K562 (cell line): ENCODE measurements at regions not wholly inside any gene's neighbourhood (a gene's known extent, or its start where the extent isn't known, plus 50 kb on each side); places are given as distances from the start of the nearest gene placed in this dataset.

Experiments used
- ATAC-seq: fragments of 200-7000 bp; cut with Tn5 transposase; 3 replicates; pipeline ENCODE4 v1.9.1; 2020; ENCODE audit warnings: moderate library complexity
- BruUV-seq: library from RNA; stranded (reverse); fragments of 400-500 nt; replicated peaks from 2 replicates; lab custom pipeline; 2021; lab: Mats Ljungman, UMichigan
- CTCF ChIA-PET: fragments of 300-600 bp; formaldehyde crosslinking; extraction: SDS; loops from one replicate; lab custom pipeline; 2021; ENCODE audit warnings: low intra/inter-chr PET ratio; lab: Yijun Ruan, JAX
- POLR2A ChIA-PET: fragments of 300-600, 350-650 bp; sonication (Branson Sonifier 250); formaldehyde crosslinking; extraction: SDS; loops from one replicate; lab custom pipeline; 2021; ENCODE audit warnings: antibody characterized with exemption, inconsistent platforms; lab: Yijun Ruan, JAX
- DNase-seq, 4 experiments: peaks; one replicate each; pipeline versions ENCODE4 v3.0.0 to v3.0.0-alpha.2; 2011 to 2018; ENCODE audit warnings: low spot score in 3 of 4, mixed read lengths in 3 of 4; ENCODE audit errors: extremely low read depth in 1 of 4
- FAIRE-seq: peaks from 2 replicates; lab custom pipeline; 2011; peaks lifted over from hg19 to GRCh38; lab: Jason Lieb, UNC
- H2AFZ ChIP-seq: 2 replicates; pipeline ENCODE4 v1.6.0; 2011; ENCODE audit warnings: low read depth, low read length, control low read depth, inconsistent platforms
- H3K27ac ChIP-seq: fragments of 200-600 bp; 3 replicates; pipeline ENCODE4 v1.8.0; 2011; ENCODE audit warnings: low read depth, mild to moderate bottlenecking, control low read depth, inconsistent platforms, low read length, moderate library complexity, mixed read lengths; ENCODE audit errors: extremely low read depth
- H3K27me3 ChIP-seq, 2 experiments: fragments of 300-600 bp in 1 of 2; 2 replicates in 1 of 2; 3 replicates in 1 of 2; pipeline versions ENCODE4 v1.6.0 to v1.8.0; 2011; ENCODE audit warnings: inconsistent platforms in 2 of 2, low read length in 2 of 2, mild to moderate bottlenecking in 1 of 2, mixed read lengths in 1 of 2, moderate library complexity in 1 of 2; ENCODE audit not compliant: control insufficient read depth in 2 of 2, insufficient read depth in 2 of 2
- H3K36me3 ChIP-seq: fragments of 300-600 bp; 3 replicates; pipeline ENCODE4 v1.8.0; 2011; ENCODE audit warnings: mild to moderate bottlenecking, low read length, inconsistent platforms; ENCODE audit not compliant: control insufficient read depth, insufficient read depth
- H3K4me1 ChIP-seq, 2 experiments: fragments of 200-600 bp in 1 of 2; replicated peaks in 1 of 2; 2 replicates in 1 of 2; 3 replicates in 1 of 2; pipeline versions ENCODE4 v1.5.1 to v1.8.0; 2011; ENCODE audit warnings: inconsistent platforms in 2 of 2, low read length in 2 of 2, mild to moderate bottlenecking in 1 of 2, mixed read lengths in 1 of 2, moderate library complexity in 1 of 2; ENCODE audit not compliant: control insufficient read depth in 2 of 2, insufficient read depth in 2 of 2
- H3K4me2 ChIP-seq: 2 replicates; pipeline ENCODE4 v1.6.1; 2011; ENCODE audit warnings: low read length, control low read depth, inconsistent platforms, mixed read lengths; ENCODE audit not compliant: insufficient read depth
- H3K4me3 ChIP-seq: fragments of 200-600 bp; sonication (generic), shearing (Covaris generic); 2 replicates; pipeline ENCODE4 v1.5.1; 2016; ENCODE audit warnings: control low read depth, inconsistent platforms
- H3K79me2 ChIP-seq: fragments of 200-600 bp; 3 replicates; pipeline ENCODE4 v1.8.0; 2011; ENCODE audit warnings: low read length, inconsistent platforms; ENCODE audit not compliant: control insufficient read depth, insufficient read depth
- H3K9ac ChIP-seq, 2 experiments: 2 replicates each; pipeline versions ENCODE4 v1.6.0 to v1.6.1; 2011; ENCODE audit warnings: low read depth in 2 of 2, low read length in 2 of 2, control low read depth in 1 of 2, inconsistent platforms in 1 of 2, mild to moderate bottlenecking in 1 of 2, mixed read lengths in 1 of 2; ENCODE audit not compliant: insufficient read depth in 1 of 2
- H3K9me1 ChIP-seq: one replicate; pipeline ENCODE4 v1.6.0; 2011; ENCODE audit warnings: inconsistent platforms, mild to moderate bottlenecking, low read length, moderate library complexity; ENCODE audit not compliant: control insufficient read depth, insufficient read depth
- H3K9me3 ChIP-seq: replicated peaks from 2 replicates; pipeline ENCODE4 v1.5.1; 2011; ENCODE audit warnings: low read depth, low read length, inconsistent platforms; ENCODE audit not compliant: control insufficient read depth, insufficient read depth
- H4K20me1 ChIP-seq: replicated peaks from 2 replicates; pipeline ENCODE4 v1.6.1; 2011; ENCODE audit warnings: low read length, inconsistent platforms, mixed read lengths; ENCODE audit not compliant: control insufficient read depth, insufficient read depth
- BACH1 ChIP-seq: fragments of 200-800 bp; sonication (Bioruptor generic); IDR thresholded peaks from 2 replicates; pipeline ENCODE4 v1.6.1; 2016; ENCODE audit warnings: missing genetic modification characterization, missing compliant biosample characterization
- GTF2E2 ChIP-seq: fragments of 200-800 bp; sonication (Bioruptor generic); IDR thresholded peaks from 2 replicates; pipeline ENCODE4 v1.6.1; 2016; ENCODE audit warnings: missing genetic modification characterization, missing compliant biosample characterization
- HCFC1 ChIP-seq: IDR thresholded peaks from 2 replicates; pipeline ENCODE4 v1.6.1; 2012; ENCODE audit warnings: low read depth, low read length, improper control_type of control experiment
- MYC ChIP-seq, 2 experiments: fragments of 250-450 bp in 1 of 2; sonication (Bioruptor Pico) in 1 of 2; IDR thresholded peaks; 2 replicates each; pipeline versions ENCODE4 v1.5.1 to v1.6.1; 2012 to 2021; ENCODE audit warnings: low read depth in 2 of 2, borderline replicate concordance in 1 of 2, improper control_type of control experiment in 1 of 2, low read length in 1 of 2, mild to moderate bottlenecking in 1 of 2, moderate library complexity in 1 of 2
- NFE2 ChIP-seq: IDR thresholded peaks from 2 replicates; pipeline ENCODE4 v1.6.1; 2014; ENCODE audit warnings: antibody characterized with exemption, low read depth
- NFE2L1 ChIP-seq: fragments of 450-650 bp; IDR thresholded peaks from 2 replicates; pipeline ENCODE4 v1.6.1; 2016; ENCODE audit warnings: missing genetic modification characterization, low read depth, mild to moderate bottlenecking, missing compliant biosample characterization, moderate library complexity, borderline replicate concordance
- PCBP1 ChIP-seq: fragments of 200-400 bp; formaldehyde crosslinking; IDR thresholded peaks from 2 replicates; pipeline ENCODE4 v1.6.1; 2018; ENCODE audit warnings: mild to moderate bottlenecking, low read depth, low read length; ENCODE audit not compliant: poor library complexity, severe bottlenecking
- RAD21 ChIP-seq, 2 experiments: fragments of 250-450 bp in 1 of 2; fragments of 450-650 bp in 1 of 2; sonication (Bioruptor Pico) in 1 of 2; formaldehyde crosslinking in 1 of 2; IDR thresholded peaks in 1 of 2; conservative IDR thresholded peaks in 1 of 2; 2 replicates each; pipeline versions ENCODE4 v1.4.0 to v1.8.0; 2020 to 2022; ENCODE audit warnings: mild to moderate bottlenecking in 2 of 2, moderate library complexity in 1 of 2
- TBL1XR1 ChIP-seq, 2 experiments: IDR thresholded peaks; 2 replicates each; pipeline ENCODE4 v1.6.1; 2012; ENCODE audit warnings: improper control_type of control experiment in 2 of 2, low read length in 2 of 2, mild to moderate bottlenecking in 1 of 2
- TEAD2 ChIP-seq: fragments of 450-650 bp; IDR thresholded peaks from 2 replicates; pipeline ENCODE4 v1.6.1; 2016; ENCODE audit warnings: missing genetic modification characterization, control low read depth, missing compliant biosample characterization
- ZNF324 ChIP-seq: fragments of 250-450 bp; sonication (Bioruptor Pico); IDR thresholded peaks from 2 replicates; pipeline ENCODE4 v1.4.0; 2020; ENCODE audit warnings: mild to moderate bottlenecking
- WGBS: fragments of 100-300 bp; shearing (Covaris generic); methylation state at CpG from one replicate; pipeline ENCODE4 v1.1.6; 2016; ENCODE audit warnings: low coverage, mixed read lengths; ENCODE audit not compliant: insufficient coverage; ENCODE audit errors: missing lambda C conversion rate; 5-methylcytosine and 5-hydroxymethylcytosine counted together
- in situ Hi-C: fragments of 300-500 bp; cut with MboI; formaldehyde crosslinking; loops from 4 replicates; pipeline ENCODE4 v1.15.0; 2018; ENCODE audit warnings: inconsistent platforms, mixed read lengths
- intact Hi-C: fragments of 100-400 bp; cut with micrococcal nuclease; formaldehyde crosslinking; loops from 2 replicates; pipeline ENCODE4 v1.14.2; 2022
- TF ChIP-seq, protein P1 (sequence below): fragments of 450-650 bp; IDR thresholded peaks from 2 replicates; pipeline ENCODE4 v1.6.1; 2014; ENCODE audit warnings: low read depth, mild to moderate bottlenecking, moderate library complexity, borderline replicate concordance
- TF ChIP-seq, protein P2 (sequence below): fragments of 450-650 bp; IDR thresholded peaks from 2 replicates; pipeline ENCODE4 v1.6.1; 2016; ENCODE audit warnings: borderline replicate concordance
- TF ChIP-seq, protein P3 (sequence below): fragments of 200-400 bp; formaldehyde crosslinking; IDR thresholded peaks from 2 replicates; pipeline ENCODE4 v1.6.1; 2017; ENCODE audit warnings: mild to moderate bottlenecking, low read depth, low read length, moderate library complexity
- TF ChIP-seq, protein P4 (sequence below): fragments of 450-650 bp; formaldehyde crosslinking; IDR thresholded peaks from 2 replicates; pipeline ENCODE4 v1.4.0; 2022; ENCODE audit warnings: missing genetic modification characterization

DNA sequence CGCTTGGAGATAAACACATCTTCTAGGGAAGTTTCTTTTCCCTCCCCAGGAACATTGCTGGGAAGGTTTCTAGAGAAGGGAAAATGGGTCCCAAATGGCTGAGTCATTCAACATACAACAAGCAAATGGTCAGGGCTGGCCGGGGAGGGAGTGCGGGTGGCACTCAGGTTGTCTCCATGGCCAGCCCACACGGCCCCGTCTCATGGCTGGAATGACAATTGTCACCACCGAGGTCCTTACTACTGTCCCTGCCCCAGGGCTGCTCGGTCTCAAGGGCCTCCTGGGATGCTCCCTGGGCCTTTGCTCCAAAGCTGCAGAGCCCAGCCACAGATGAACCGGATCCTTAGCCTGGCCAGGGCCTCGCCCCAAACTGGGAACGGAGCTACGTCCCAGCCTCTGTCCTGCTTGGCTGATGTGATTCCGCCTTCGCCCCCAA lies 121.9 kb downstream of the FGF18 start:
- Histone ChIP-seq H3K9me1 (no peaks in the 10 kb centered on the region), H3K4me3 (no peak overlapping the region), H3K36me3 (no peaks in the 10 kb centered on the region), H4K20me1 (no peaks in the 10 kb centered on the region; the same call in 1 of the 2 replicates), H2AFZ (no peak overlapping the region), H3K4me2 (no peak overlapping the region), H3K79me2 (no peaks in the 10 kb centered on the region), H3K4me1 (no peaks in the 10 kb centered on the region), H3K9ac (no peak overlapping the region; a peak in 1 of 4 replicates), H3K27me3 (peaks cover 26 to 76% of the 10 kb centered on the region in 2 experiments), H3K9me3 (no peaks in the 10 kb centered on the region), H3K27ac (no peak overlapping the region)
- ChIA-PET CTCF (no interaction called here), POLR2A (interaction anchor here (0.6 kb wide), 1 partner anchor 126 kb away, joined by 3 read pairs; no protein-coding TSS in a partner anchor)
- no peak for FAIRE-seq
- intact Hi-C loops, result no loop called here
- BruUV-seq, result no TSS peak
- DNase-seq, result no peak
- WGBS, result 18% methylated on average over 13 of the region's 13 CpGs
- in situ Hi-C loops, result no loop called here
- ATAC-seq, result peak; percentile 22; the same call in 1 of the 3 replicates
- TF ChIP-seq ZNF324 (no peak), BACH1 (tag) (no peak), GTF2E2 (no peak), HCFC1 (no peak), TBL1XR1 (IDR thresholded peaks at IDR 0.05; ENCODE audit: low read length in 2 of 2) (no peak), PCBP1 (no peak), NFE2 (peak; percentile 62), NFE2L1 (tag) (peak; percentile 28; the same call in 1 of the 2 replicates), MYC (IDR thresholded peaks at IDR 0.05; ENCODE audit: low read depth, low read length) (no peak), MYC (CRISPR knock-in tag; IDR thresholded peaks at IDR 0.05; ENCODE audit: borderline replicate concordance, low read depth) (no peak), RAD21 (CRISPR knock-in tag; conservative IDR thresholded peaks at IDR 0.05 in 1 of 2, IDR thresholded peaks at IDR 0.05 in 1 of 2) (no peak), TEAD2 (tag) (no peak)
- TF ChIP-seq, protein P1, sequence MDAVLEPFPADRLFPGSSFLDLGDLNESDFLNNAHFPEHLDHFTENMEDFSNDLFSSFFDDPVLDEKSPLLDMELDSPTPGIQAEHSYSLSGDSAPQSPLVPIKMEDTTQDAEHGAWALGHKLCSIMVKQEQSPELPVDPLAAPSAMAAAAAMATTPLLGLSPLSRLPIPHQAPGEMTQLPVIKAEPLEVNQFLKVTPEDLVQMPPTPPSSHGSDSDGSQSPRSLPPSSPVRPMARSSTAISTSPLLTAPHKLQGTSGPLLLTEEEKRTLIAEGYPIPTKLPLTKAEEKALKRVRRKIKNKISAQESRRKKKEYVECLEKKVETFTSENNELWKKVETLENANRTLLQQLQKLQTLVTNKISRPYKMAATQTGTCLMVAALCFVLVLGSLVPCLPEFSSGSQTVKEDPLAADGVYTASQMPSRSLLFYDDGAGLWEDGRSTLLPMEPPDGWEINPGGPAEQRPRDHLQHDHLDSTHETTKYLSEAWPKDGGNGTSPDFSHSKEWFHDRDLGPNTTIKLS, result no peak
- TF ChIP-seq, protein P2, sequence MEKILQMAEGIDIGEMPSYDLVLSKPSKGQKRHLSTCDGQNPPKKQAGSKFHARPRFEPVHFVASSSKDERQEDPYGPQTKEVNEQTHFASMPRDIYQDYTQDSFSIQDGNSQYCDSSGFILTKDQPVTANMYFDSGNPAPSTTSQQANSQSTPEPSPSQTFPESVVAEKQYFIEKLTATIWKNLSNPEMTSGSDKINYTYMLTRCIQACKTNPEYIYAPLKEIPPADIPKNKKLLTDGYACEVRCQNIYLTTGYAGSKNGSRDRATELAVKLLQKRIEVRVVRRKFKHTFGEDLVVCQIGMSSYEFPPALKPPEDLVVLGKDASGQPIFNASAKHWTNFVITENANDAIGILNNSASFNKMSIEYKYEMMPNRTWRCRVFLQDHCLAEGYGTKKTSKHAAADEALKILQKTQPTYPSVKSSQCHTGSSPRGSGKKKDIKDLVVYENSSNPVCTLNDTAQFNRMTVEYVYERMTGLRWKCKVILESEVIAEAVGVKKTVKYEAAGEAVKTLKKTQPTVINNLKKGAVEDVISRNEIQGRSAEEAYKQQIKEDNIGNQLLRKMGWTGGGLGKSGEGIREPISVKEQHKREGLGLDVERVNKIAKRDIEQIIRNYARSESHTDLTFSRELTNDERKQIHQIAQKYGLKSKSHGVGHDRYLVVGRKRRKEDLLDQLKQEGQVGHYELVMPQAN, result no peak
- TF ChIP-seq, protein P3, sequence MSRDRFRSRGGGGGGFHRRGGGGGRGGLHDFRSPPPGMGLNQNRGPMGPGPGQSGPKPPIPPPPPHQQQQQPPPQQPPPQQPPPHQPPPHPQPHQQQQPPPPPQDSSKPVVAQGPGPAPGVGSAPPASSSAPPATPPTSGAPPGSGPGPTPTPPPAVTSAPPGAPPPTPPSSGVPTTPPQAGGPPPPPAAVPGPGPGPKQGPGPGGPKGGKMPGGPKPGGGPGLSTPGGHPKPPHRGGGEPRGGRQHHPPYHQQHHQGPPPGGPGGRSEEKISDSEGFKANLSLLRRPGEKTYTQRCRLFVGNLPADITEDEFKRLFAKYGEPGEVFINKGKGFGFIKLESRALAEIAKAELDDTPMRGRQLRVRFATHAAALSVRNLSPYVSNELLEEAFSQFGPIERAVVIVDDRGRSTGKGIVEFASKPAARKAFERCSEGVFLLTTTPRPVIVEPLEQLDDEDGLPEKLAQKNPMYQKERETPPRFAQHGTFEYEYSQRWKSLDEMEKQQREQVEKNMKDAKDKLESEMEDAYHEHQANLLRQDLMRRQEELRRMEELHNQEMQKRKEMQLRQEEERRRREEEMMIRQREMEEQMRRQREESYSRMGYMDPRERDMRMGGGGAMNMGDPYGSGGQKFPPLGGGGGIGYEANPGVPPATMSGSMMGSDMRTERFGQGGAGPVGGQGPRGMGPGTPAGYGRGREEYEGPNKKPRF, result no peak
- TF ChIP-seq, protein P4, sequence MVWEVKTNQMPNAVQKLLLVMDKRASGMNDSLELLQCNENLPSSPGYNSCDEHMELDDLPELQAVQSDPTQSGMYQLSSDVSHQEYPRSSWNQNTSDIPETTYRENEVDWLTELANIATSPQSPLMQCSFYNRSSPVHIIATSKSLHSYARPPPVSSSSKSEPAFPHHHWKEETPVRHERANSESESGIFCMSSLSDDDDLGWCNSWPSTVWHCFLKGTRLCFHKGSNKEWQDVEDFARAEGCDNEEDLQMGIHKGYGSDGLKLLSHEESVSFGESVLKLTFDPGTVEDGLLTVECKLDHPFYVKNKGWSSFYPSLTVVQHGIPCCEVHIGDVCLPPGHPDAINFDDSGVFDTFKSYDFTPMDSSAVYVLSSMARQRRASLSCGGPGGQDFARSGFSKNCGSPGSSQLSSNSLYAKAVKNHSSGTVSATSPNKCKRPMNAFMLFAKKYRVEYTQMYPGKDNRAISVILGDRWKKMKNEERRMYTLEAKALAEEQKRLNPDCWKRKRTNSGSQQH (CRISPR knock-in tag), result no peak
